NOMO-1 treated with dmso at 0.1 percent for 144 hours (cell line): ENCODE measurements at regions not wholly inside any gene's neighbourhood (a gene's known extent, or its start where the extent isn't known, plus 50 kb on each side); places are given as distances from the start of the nearest gene placed in this dataset.
"Not testable (repeated sequence)": the region's sequence is repeated elsewhere in the genome, so short reads cannot be mapped to it uniquely, and the experiment has no call there.

Experiments
- DNase-seq: peaks from one replicate; lab custom pipeline; 2025; ENCODE audit not compliant: unreplicated experiment; lab: John Stamatoyannopoulos, UW

DNA sequence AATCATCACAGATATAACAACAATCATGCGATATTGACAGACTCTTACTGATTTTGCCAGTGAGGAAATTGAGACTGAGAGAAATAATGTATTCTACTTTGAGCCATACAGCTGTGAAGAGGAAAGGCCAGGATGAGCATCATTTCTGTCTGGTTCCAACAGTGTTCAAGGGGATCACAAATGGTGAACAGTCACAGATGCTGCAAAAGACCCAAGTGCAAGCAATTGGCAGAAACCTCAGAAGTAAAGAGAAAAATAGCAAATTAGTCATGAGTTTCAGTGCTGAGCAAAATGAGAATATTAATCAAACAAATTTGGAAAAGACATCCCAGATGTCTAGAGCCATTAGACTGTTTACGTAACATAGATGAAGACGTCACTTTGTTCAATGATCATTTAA is 114.1 kb downstream of the RAB38 start:
- DNase-seq: no peak

GRCh38 chr11:88059326-88059725 is 115.9 kb downstream of the RAB38 start:
- DNase-seq: no peak

GRCh38 chr11:88051396-88051795 is 123.8 kb downstream of the RAB38 start:
- no peak for DNase-seq

GRCh38 chr11:88050247-88050646 is 125.0 kb downstream of the RAB38 start:
- no peak for DNase-seq

DNA sequence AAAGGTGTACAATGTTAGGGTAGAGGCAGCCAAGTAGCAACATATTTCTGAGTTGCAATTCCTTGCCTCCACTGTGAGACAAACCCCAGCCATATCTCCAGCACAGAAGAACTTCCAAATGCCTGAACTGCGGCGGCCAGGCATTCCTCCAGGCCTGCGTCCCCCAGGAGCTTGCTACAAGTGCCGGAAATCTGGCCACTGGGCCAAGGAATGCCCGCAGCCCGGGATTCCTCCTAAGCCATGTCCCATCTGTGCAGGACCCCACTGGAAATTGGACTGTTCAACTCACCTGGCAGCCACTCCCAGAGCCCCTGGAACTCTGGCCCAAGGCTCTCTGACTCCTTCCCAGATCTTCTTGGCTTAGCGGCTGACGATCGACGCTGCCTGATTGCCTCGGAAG is 130.0 kb downstream of the RAB38 start:
- DNase-seq: not testable (repeated sequence)

DNA sequence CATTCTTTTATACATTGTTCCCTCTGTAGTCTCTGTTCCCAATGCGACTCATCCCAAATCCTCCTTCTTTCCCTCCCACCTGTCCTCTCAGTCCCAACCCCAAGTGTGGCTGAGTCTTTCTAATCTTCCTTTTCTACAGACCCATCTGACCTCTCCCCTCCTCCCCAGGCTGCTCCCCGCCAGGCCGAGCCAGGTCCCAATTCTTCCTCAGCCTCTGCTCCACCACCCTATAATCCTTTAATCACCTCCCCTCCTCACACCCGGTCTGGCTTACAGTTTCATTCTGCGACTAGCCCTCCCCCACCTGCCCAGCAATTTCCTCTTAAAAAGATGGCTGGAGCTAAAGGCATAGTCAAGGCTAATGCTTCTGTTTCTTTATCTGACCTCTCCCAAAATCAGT is 130.6 kb downstream of the RAB38 start:
- not testable (repeated sequence) for DNase-seq

DNA sequence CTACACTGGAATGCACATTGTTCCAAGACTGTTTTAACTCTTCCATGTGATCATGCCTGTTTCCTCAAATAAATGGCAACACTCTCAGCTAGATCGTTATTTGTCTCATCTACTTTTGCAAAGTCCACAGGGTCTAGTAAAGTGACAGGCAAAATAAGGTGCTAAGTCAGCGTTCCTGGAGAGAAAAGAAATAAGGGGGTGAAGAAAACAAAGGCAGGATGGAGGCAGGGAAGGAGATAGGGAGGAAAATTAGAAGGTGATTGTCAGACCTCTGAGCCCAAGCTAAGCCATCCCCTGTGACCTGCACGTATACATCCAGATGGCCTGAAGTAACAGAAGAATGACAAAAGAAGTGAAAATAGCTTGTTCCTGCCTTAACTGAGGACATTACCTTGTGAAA is 132.1 kb downstream of the RAB38 start:
- no peak for DNase-seq

GRCh38 chr11:88042647-88043046 is 132.6 kb downstream of the RAB38 start:
- DNase-seq: no peak

- no peak for DNase-seq
These were observed 133.0 kb downstream of the RAB38 start for GRCh38 chr11:88042238-88042637.

DNA sequence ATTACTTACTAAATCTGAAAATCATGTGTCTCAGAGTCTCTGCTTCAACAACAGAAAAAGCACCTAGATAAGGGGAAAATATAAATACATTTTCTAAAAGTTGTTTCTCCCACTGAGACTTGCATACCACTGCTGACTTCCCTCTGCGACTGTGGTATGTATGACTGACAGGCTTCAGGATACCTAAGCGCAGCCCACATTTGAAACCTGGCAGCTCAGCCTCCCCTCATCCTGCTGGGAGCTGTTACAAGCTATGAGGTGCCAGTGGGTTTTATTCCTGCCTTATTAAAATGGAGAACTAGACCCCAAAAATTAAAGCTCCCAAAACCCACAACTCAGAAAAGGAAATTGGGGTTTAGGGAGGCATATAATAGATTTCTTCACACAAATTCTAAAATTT is 133.6 kb downstream of the RAB38 start:
- DNase-seq: no peak

- DNase-seq: no peak
These were observed 135.1 kb downstream of the RAB38 start for GRCh38 chr11:88040148-88040496.

GRCh38 chr11:88039476-88040147 is 135.6 kb downstream of the RAB38 start:
- no peak for DNase-seq

- DNase-seq: no peak
These were observed 137.2 kb downstream of the RAB38 start for GRCh38 chr11:88038063-88038462.

- DNase-seq: no peak
These were observed 138.5 kb downstream of the RAB38 start for GRCh38 chr11:88036701-88037100.

GRCh38 chr11:88035271-88035670 is 140.0 kb downstream of the RAB38 start:
- DNase-seq: no peak

DNA sequence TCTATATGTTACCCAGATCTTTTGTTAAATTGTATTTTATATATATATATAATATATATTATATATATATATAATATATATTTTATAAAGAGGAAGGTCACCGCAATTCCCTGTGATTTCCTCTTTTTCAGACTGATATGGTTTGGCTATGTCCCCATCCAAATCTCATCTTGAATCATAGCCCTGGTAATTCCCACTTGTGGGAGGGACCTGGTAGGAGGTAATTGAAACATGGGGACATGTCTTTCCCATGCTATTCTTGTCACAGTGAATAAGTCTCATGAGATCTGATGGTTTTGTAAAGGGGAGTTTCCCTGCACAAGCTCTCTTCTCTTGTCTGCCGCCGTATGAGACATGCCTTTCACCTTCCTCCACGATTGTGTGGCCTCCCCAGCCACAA is 157.6 kb downstream of the RAB38 start:
- no peak for DNase-seq

DNA sequence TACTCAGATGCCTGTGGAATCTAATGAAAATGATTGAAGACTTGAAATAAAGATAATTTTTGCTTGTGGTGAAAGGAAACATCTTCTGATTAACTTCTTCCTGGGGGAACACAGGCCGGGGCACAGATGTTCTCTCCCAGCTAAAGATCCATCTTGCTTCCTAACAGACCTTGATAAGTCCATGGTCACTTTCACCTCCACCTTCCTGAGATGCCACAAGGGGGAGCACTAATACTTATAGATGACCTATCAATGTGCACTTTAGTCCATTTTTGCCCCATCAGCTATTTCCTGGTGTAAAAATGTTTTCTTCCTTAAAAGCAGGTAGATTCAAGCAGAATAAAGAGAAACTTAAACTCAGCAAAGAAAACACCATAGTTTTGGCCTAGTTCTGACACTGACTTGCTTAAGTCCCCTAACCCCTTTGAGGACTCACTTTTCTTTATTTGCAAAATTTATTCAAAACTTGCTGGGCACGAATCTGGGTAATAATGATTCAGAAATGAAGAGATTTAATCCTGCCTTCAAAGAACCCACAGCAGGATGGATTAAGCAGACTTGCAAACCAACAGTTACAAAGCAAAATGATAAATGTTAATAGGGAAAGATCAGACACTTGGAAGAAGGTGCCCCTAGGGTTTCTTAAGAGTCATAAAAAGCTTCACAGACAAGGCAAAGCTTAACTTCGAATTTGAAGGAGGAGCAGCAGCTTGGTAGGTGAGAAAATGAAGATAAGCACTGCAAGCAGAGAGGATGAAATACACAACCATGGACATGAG is 158.7 kb downstream of the RAB38 start:
- DNase-seq: peak; percentile 1

DNA sequence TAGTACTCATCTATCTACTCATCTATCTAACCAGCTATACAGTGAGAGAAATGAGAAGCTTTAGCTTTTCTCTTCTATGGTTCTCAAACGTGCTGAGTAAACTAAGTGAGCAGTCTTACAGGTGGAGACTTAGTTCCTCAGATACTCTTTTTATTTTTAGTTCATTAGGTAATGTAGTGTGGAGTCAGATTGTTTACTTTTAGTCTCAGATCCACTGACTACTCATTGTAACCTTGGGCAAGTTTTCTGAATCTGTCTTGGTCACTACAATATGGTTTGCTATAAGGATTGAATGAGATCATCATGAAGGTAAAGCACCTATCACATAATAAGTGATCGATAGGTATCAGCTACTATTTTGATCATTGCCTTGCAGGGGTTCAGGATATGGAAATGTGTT is 160.1 kb downstream of the RAB38 start:
- no peak for DNase-seq

DNA sequence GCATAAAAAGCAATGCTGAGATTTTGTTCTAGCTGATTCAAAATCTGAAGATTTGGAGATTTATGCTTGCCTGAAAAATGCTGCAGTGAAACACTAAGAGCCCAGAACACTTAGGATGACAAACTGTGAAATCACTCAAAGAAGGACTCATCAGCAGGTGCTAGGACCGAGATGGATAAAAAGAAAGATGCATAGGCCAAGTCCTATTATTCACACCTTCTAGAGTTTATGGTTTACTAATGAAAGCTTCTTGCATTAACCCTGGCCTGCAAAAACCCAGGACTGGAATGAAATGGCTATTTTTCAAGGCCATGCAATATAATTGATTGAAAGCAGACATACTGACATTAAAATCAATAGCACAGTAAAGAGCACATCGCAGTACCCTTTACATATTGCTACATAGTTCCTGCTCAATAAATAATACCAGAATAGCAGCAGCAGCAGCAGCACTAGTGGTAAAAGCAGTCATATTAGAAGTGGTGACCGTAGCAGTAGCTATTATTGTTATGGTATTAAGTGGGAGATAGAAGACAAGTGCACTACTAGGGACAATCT is 161.7 kb downstream of the RAB38 start:
- no peak for DNase-seq

- no peak for DNase-seq
These were observed 162.8 kb downstream of the RAB38 start for GRCh38 chr11:88012456-88012855.

DNA sequence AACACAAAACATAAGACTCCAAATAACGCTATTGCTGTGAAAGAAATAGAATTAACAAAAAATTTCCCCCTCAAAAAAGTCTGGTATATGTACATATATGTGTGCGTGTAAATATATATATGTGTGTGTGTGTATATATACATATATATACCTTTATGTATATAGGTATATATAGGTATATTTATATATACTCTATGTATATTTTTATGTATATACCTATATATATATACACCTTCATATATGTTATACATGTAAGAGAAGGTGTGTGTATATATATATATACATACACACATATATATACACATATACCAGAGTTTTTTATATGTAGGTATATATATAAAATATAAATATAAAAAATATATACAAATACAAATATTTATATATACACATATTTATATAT is 199.2 kb downstream of the RAB38 start:
- DNase-seq: no peak

- no peak for DNase-seq
These were observed 200.4 kb downstream of the RAB38 start for GRCh38 chr11:87974797-87975196.
